Thyroid gland (tissue), 4 donors: ENCODE measurements at regions not wholly inside any gene's neighbourhood (a gene's known extent, or its start where the extent isn't known, plus 50 kb on each side); places are given as distances from the start of the nearest gene placed in this dataset.

ENCODE experiments used
- DNase-seq, 2 donors: peaks; one replicate each; pipeline ENCODE4 v3.0.0-alpha.2; 2019
- H3K27ac ChIP-seq, 3 donors: fragments of 200-600 bp; sonication (generic); 1 replicate in 2 of 3; 2 replicates in 1 of 3; pipeline ENCODE4 v1.5.1; 2016 to 2019; ENCODE audit warnings: mild to moderate bottlenecking in 1 of 3, moderate library complexity in 1 of 3
- H3K27me3 ChIP-seq: fragments of 200-600 bp; sonication (generic); one replicate; pipeline ENCODE4 v1.5.1; 2019
- H3K36me3 ChIP-seq, 2 donors: fragments of 200-600 bp; sonication (generic); one replicate each; pipeline ENCODE4 v1.5.1; 2016 to 2019
- H3K4me1 ChIP-seq, 2 donors: fragments of 200-600 bp; sonication (generic); one replicate each; pipeline ENCODE4 v1.5.1; 2017 to 2019
- H3K4me3 ChIP-seq, 3 donors: fragments of 200-600 bp; sonication (generic); replicated peaks in 1 of 3; 1 replicate in 2 of 3; 2 replicates in 1 of 3; pipeline ENCODE4 v1.5.1; 2016; ENCODE audit warnings: mild to moderate bottlenecking in 1 of 3
- H3K9me3 ChIP-seq: fragments of 200-600 bp; sonication (generic); one replicate; pipeline ENCODE4 v1.5.1; 2017
- CTCF ChIP-seq, 6 experiments: fragments of 200-600 bp in 3 of 6; fragments of 450-650 bp in 3 of 6; sonication (generic) in 3 of 6; IDR thresholded peaks; one replicate each; pipeline ENCODE4 v1.5.1; 2016 to 2019; ENCODE audit warnings: antibody characterized with exemption in 6 of 6, mild to moderate bottlenecking in 2 of 6, inconsistent platforms in 1 of 6, moderate library complexity in 1 of 6
- POLR2A ChIP-seq, 2 donors: fragments of 450-650 bp; IDR thresholded peaks; one replicate each; pipeline ENCODE4 v1.6.1; 2017; ENCODE audit warnings: antibody characterized with exemption in 2 of 2, mild to moderate bottlenecking in 2 of 2, moderate library complexity in 1 of 2
- WGBS, 2 donors: methylation state at CpG; one replicate each; pipeline ENCODE4 v1.1.5; 2017; 5-methylcytosine and 5-hydroxymethylcytosine counted together
- intact Hi-C: fragments of 100-400 bp; cut with DNase I; formaldehyde crosslinking; loops from one replicate; pipeline ENCODE4 v1.15.1; 2023

DNA sequence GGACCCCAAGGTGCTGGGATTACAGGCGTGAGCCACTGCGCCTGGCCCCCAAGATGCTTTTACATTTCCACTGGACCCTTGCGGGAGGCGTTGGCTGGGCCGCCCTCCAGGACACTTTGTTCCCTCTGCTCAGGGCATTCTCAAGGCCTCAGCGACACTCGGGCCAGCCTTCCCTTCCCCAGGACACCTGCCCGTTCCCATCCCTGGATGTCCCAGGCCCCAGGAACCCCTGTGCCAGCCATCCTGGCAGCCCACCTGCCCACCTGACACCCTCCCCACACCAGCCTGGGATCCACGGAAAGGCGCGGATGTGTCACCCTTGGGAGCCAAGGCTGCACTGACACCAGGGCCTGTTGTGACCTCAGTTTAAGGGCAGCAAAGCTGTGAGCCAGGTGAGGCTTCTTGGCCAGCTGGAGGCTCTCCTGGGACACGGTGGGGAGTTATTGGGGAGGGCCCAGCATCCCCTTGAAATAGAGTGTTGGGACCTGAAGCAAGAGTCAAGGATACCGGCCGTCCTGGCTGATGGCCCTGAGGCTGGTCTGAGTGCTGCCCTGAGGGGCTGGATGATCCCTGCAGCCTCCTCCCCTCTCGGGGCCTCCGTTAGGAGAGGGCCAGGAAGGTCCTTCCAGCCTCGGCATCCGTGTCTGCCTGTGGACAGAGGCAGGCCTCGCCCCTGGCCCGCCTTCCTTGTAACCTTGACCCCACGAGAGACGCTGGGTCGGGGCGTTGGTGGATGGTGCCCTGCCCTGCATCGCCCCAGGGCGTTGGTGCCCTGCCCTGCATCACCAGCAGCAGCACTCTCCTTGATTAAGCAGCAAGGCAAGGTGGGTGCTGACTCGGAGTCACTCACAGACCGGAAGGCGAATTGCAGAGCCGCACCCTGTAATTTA, 84.2 kb upstream of the BHLHE23 start:
- no peak for DNase-seq
- H3K27me3 ChIP-seq, result no peaks in the 10 kb centered on the region
- H3K36me3 ChIP-seq, result no peaks in the 10 kb centered on the region

GRCh38 chr20:63090052-63090451, 83.3 kb upstream of the BHLHE23 start:
- intact Hi-C loops, result no loop called here
- Histone ChIP-seq H3K36me3 (no peaks in the 10 kb centered on the region), H3K4me1 (no peaks in the 10 kb centered on the region), H3K9me3 (no peaks in the 10 kb centered on the region), H3K27ac (no peak overlapping the region), H3K4me3 (no peak overlapping the region), H3K27me3 (no peaks in the 10 kb centered on the region)
- TF ChIP-seq POLR2A (IDR thresholded peaks at IDR 0.05), result no peak
- no peak for TF ChIP-seq CTCF (IDR thresholded peaks at IDR 0.05)
- 82 to 84% methylated on average over 7 of the region's 7 CpGs for WGBS, 2 donors
- DNase-seq, result no peak

More for the DNA sequence above, 84.2 kb upstream of the BHLHE23 start:
- Histone ChIP-seq H3K27ac (no peak overlapping the region), H3K9me3 (no peaks in the 10 kb centered on the region), H3K4me1 (no peaks in the 10 kb centered on the region), H3K4me3 (no peak overlapping the region)
- intact Hi-C loops, result no loop called here
- 72 to 78% methylated on average over 15 to 23 of the region's 30 CpGs for WGBS, 2 donors
- TF ChIP-seq CTCF (IDR thresholded peaks at IDR 0.05), result no peak
- no peak for TF ChIP-seq POLR2A (IDR thresholded peaks at IDR 0.05)

DNA sequence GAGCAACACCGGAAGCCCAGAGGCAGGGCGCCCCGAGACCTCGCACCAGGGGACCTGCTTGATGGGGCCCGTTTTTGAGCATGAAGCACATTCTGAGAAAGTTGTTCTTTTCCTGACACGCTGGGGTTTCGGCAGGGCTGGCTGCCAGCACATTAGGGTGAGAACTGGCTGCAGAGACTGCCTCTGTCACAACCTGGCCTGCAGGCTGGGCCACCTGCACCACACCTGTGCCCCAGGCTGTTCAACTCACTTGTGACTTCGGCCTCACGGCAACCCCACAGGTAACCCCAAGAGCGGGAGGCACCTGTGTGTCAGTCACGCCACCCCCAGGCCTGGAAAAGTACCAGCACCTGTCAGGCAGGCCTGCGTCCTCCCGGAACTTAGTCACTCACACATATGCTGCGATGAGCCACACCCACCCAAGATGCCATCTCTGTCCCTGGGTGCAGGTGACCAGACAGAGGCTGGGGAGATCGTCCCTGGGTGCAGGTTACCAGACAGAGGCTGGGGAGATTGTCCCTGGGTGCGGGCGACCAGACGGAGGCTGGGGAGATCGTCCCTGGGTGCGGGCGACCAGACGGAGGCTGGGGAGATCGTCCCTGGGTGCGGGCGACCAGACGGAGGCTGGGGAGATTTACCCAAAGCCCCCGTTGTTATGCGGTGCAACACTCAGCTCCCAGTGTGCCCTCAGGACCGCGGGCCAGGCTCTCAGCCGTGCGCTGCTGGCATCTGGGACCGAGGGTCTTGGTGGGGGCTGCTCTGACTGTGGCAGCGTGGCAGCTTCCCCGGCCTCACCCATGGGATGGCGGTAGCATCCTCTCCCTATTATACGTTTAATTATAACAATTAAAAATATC, 82.5 kb upstream of the BHLHE23 start:
- Histone ChIP-seq H3K4me3 (no peak overlapping the region), H3K4me1 (no peaks in the 10 kb centered on the region), H3K36me3 (no peaks in the 10 kb centered on the region), H3K27ac (no peak overlapping the region), H3K27me3 (no peaks in the 10 kb centered on the region), H3K9me3 (no peaks in the 10 kb centered on the region)
- intact Hi-C loops, result no loop called here
- TF ChIP-seq POLR2A (IDR thresholded peaks at IDR 0.05) (no peak), CTCF (IDR thresholded peaks at IDR 0.05) (no peak)
- 79 to 82% methylated on average over 27 to 34 of the region's 37 CpGs for WGBS, 2 donors
- DNase-seq, result no peak

DNA sequence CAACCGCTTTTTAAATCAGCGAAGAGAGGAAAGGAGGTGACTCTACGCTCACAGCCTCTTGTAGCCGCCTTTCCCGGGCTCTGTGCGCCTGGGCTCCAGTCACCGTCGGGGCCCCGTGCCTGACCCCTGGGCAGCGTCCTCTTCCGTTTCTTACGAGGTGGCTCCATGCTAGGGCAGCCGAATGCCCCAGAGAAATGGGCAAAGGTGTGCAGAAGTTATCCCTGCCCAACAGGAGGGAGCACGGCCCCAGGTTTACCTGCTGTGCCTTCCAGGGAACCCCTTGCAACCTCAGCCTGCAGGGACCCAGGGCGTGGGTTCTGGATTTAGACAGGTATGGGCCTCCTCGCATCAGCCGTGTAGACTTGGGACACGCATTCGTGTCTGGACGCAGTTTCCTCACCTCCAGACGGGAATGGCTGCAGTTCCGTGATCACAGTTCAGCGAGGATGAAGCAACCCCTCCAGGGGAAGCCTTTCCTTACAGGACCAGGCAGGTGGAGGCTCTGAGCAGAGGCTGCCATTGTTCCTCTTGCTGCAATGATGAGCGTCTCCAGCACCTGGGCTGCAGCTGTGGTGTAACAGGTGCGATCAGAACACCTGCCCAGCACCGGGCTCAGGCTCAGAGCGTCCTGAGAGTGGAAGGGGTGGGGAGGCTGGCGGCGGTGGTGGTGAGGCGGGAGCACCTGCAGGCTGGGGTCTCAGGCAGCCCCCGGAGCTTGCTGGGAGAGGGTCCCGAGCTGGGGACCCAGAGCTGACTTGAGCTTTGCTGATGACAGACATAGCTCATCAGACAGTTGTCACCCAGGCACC, 81.3 kb upstream of the BHLHE23 start:
- no peak for DNase-seq
- 81 to 83% methylated on average over 23 to 28 of the region's 32 CpGs for WGBS, 2 donors
- Histone ChIP-seq H3K9me3 (no peaks in the 10 kb centered on the region), H3K4me3 (no peak overlapping the region), H3K36me3 (no peaks in the 10 kb centered on the region), H3K27me3 (no peaks in the 10 kb centered on the region), H3K27ac (no peak overlapping the region), H3K4me1 (no peaks in the 10 kb centered on the region)
- TF ChIP-seq POLR2A (IDR thresholded peaks at IDR 0.05) (no peak), CTCF (IDR thresholded peaks at IDR 0.05) (no peak)
- intact Hi-C loops, result no loop called here
